C4-2B (cell line): ENCODE measurements at regions not wholly inside any gene's neighbourhood (a gene's known extent, or its start where the extent isn't known, plus 50 kb on each side); places are given as distances from the start of the nearest gene placed in this dataset.
"Not testable (repeated sequence)": the region's sequence is repeated elsewhere in the genome, so short reads cannot be mapped to it uniquely, and the experiment has no call there.

ENCODE experiments used
- ZFX ChIP-seq: fragments of 450-650 bp; IDR thresholded peaks from 2 replicates; pipeline ENCODE4 v1.6.1; 2017
- TF ChIP-seq, protein P1 (sequence below): fragments of 450-650 bp; conservative IDR thresholded peaks from 2 replicates; pipeline ENCODE4 v1.5.1; 2017; ENCODE audit warnings: mild to moderate bottlenecking

GRCh38 chrX:66992077-66992476, 353.2 kb upstream of the EDA2R start:
- TF ChIP-seq, protein P1, sequence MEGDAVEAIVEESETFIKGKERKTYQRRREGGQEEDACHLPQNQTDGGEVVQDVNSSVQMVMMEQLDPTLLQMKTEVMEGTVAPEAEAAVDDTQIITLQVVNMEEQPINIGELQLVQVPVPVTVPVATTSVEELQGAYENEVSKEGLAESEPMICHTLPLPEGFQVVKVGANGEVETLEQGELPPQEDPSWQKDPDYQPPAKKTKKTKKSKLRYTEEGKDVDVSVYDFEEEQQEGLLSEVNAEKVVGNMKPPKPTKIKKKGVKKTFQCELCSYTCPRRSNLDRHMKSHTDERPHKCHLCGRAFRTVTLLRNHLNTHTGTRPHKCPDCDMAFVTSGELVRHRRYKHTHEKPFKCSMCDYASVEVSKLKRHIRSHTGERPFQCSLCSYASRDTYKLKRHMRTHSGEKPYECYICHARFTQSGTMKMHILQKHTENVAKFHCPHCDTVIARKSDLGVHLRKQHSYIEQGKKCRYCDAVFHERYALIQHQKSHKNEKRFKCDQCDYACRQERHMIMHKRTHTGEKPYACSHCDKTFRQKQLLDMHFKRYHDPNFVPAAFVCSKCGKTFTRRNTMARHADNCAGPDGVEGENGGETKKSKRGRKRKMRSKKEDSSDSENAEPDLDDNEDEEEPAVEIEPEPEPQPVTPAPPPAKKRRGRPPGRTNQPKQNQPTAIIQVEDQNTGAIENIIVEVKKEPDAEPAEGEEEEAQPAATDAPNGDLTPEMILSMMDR: not testable (repeated sequence)
- TF ChIP-seq ZFX: not testable (repeated sequence)
